Panc1 (cell line): ENCODE measurements at regions not wholly inside any gene's neighbourhood (a gene's known extent, or its start where the extent isn't known, plus 50 kb on each side); places are given as distances from the start of the nearest gene placed in this dataset.

Experiments
- CTCF ChIP-seq: fragments of 450-650 bp; IDR thresholded peaks from 2 replicates; pipeline ENCODE4 v1.5.1; 2017; ENCODE audit warnings: mild to moderate bottlenecking
- REST ChIP-seq, 2 experiments: IDR thresholded peaks; 2 replicates each; pipeline ENCODE4 v1.6.1; 2011 to 2012; ENCODE audit warnings: low read depth in 2 of 2, control low read depth in 1 of 2, low read length in 1 of 2, mild to moderate bottlenecking in 1 of 2, moderate library complexity in 1 of 2; ENCODE audit not compliant: insufficient read depth in 1 of 2
- TCF7L2 ChIP-seq: IDR thresholded peaks from 2 replicates; pipeline ENCODE4 v1.6.1; 2011; ENCODE audit warnings: mild to moderate bottlenecking, low read depth, low read length, inconsistent platforms

GRCh38 chrX:14406225-14406624, 123.1 kb upstream of the GLRA2 start:
- no peak for TF ChIP-seq REST (IDR thresholded peaks at IDR 0.05; ENCODE audit: insufficient read depth in 1 of 2, low read depth in 2 of 2, low read length in 1 of 2)
- TF ChIP-seq CTCF: no peak
- TF ChIP-seq TCF7L2: no peak
